GM18505 (cell line): ENCODE measurements at regions not wholly inside any gene's neighbourhood (a gene's known extent, or its start where the extent isn't known, plus 50 kb on each side); places are given as distances from the start of the nearest gene placed in this dataset.

ENCODE experiments used
- ATAC-seq: cut with Tn5 transposase; IDR thresholded peaks from one replicate; pipeline ENCODE4 v1.9.1; 2021; ENCODE audit not compliant: unreplicated experiment
- POLR2A ChIP-seq: IDR thresholded peaks from 4 replicates; pipeline ENCODE4 v1.6.1; 2011; ENCODE audit warnings: borderline replicate concordance; ENCODE audit not compliant: insufficient read depth, insufficient read length; ENCODE audit errors: extremely low read depth

- no peak for TF ChIP-seq POLR2A
- ATAC-seq = no peak
Measured at GRCh38 chr4:153963216-153963615, 174.3 kb upstream of the SFRP2 start.

- ATAC-seq = no peak
- no peak for TF ChIP-seq POLR2A
Measured at GRCh38 chr4:153962311-153963039, 173.6 kb upstream of the SFRP2 start.

GRCh38 chr4:153955327-153955726, 166.4 kb upstream of the SFRP2 start:
- no peak for TF ChIP-seq POLR2A
- ATAC-seq = no peak

- ATAC-seq = no peak
- no peak for TF ChIP-seq POLR2A
Measured at GRCh38 chr4:153954654-153955053, 165.8 kb upstream of the SFRP2 start.

GRCh38 chr4:153950100-153950979, 161.5 kb upstream of the SFRP2 start:
- TF ChIP-seq POLR2A = no peak
- ATAC-seq = no peak

GRCh38 chr4:153948041-153948440, 159.2 kb upstream of the SFRP2 start:
- ATAC-seq = no peak

GRCh38 chr4:153947124-153947523, 158.2 kb upstream of the SFRP2 start:
- no peak for TF ChIP-seq POLR2A
- no peak for ATAC-seq

More at GRCh38 chr4:153948041-153948440, 159.2 kb upstream of the SFRP2 start:
- no peak for TF ChIP-seq POLR2A

GRCh38 chr4:153945704-153946103, 156.8 kb upstream of the SFRP2 start:
- ATAC-seq = no peak
- no peak for TF ChIP-seq POLR2A

GRCh38 chr4:153943738-153944415, 155.0 kb upstream of the SFRP2 start:
- no peak for TF ChIP-seq POLR2A
- ATAC-seq = no peak

GRCh38 chr4:153940916-153941315, 152.0 kb upstream of the SFRP2 start:
- no peak for ATAC-seq
- TF ChIP-seq POLR2A = no peak

- no peak for TF ChIP-seq POLR2A
- ATAC-seq = no peak
Measured at GRCh38 chr4:153939570-153939969, 150.7 kb upstream of the SFRP2 start.

- no peak for TF ChIP-seq POLR2A
- no peak for ATAC-seq
Measured at GRCh38 chr4:153938994-153939393, 150.1 kb upstream of the SFRP2 start.

- no peak for ATAC-seq
Measured at GRCh38 chr4:153937289-153937688, 148.4 kb upstream of the SFRP2 start.

GRCh38 chr4:153936121-153936520, 147.2 kb upstream of the SFRP2 start:
- TF ChIP-seq POLR2A = no peak
- ATAC-seq = no peak

More at GRCh38 chr4:153937289-153937688, 148.4 kb upstream of the SFRP2 start:
- no peak for TF ChIP-seq POLR2A

- TF ChIP-seq POLR2A = no peak
- no peak for ATAC-seq
Measured at GRCh38 chr4:153934688-153935017, 145.8 kb upstream of the SFRP2 start.
